ENCODE measurements at regions not wholly inside any gene's neighbourhood (a gene's known extent, or its start where the extent isn't known, plus 50 kb on each side); places are given as distances from the start of the nearest gene placed in this dataset.

DNA sequence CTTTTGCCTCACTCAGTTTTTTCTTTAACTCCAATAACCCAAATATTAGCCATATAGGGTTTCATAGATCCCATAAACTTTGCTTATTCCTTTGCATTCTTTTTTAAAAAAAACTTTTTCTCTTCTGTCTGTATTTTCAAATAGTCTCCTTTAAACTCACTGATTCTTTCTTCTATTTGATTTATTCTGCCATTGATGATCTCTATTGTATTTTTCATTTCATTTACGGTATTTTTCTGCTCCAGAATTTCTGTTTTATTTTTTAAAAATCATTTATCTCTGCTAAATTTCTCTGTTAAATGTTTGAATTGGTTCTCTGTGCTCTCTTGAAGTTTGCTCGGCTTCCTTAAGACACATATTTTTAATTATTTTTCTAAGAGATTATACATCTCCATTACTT is 573.3 kb upstream of the MAN1A1 start:
- no peak for DNase-seq (ENCODE audit: low spot score)
- no TSS peak for BruUV-seq (replicated peaks)
- H4K20me1 ChIP-seq (ENCODE audit: insufficient read depth, low read length) = no peaks in the 10 kb centered on the region
- intact Hi-C loops (cut with micrococcal nuclease; ENCODE audit: unreplicated experiment) = no loop called here
- TF ChIP-seq EZH2phosphoT487 (IDR thresholded peaks at IDR 0.05; ENCODE audit: borderline replicate concordance, low read depth, low read length) = no peak
- TF ChIP-seq, protein P1, sequence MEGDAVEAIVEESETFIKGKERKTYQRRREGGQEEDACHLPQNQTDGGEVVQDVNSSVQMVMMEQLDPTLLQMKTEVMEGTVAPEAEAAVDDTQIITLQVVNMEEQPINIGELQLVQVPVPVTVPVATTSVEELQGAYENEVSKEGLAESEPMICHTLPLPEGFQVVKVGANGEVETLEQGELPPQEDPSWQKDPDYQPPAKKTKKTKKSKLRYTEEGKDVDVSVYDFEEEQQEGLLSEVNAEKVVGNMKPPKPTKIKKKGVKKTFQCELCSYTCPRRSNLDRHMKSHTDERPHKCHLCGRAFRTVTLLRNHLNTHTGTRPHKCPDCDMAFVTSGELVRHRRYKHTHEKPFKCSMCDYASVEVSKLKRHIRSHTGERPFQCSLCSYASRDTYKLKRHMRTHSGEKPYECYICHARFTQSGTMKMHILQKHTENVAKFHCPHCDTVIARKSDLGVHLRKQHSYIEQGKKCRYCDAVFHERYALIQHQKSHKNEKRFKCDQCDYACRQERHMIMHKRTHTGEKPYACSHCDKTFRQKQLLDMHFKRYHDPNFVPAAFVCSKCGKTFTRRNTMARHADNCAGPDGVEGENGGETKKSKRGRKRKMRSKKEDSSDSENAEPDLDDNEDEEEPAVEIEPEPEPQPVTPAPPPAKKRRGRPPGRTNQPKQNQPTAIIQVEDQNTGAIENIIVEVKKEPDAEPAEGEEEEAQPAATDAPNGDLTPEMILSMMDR (conservative IDR thresholded peaks at IDR 0.05; ENCODE audit: low read length) = no peak
- POLR2A ChIA-PET = no interaction called here
- H3K36me3 ChIP-seq (ENCODE audit: insufficient read depth, low read length) = no peaks in the 10 kb centered on the region
- H3K9me3 ChIP-seq (ENCODE audit: low read length) = peaks cover 17% of the 10 kb centered on the region; the same call in 1 of the 2 replicates
- no peak overlapping the region for H2AFZ ChIP-seq (ENCODE audit: low read length)
- no peak overlapping the region for H3K4me3 ChIP-seq (ENCODE audit: low read depth, low read length, poor library complexity, severe bottlenecking)
- H3K4me1 ChIP-seq (ENCODE audit: insufficient read depth, low read length, poor library complexity, severe bottlenecking) = no peaks in the 10 kb centered on the region
- CTCF ChIA-PET (ENCODE audit: unreplicated experiment) = no interaction called here
- no peak overlapping the region for H3K27ac ChIP-seq (ENCODE audit: low read depth, low read length, poor library complexity, severe bottlenecking)
- H3K4me2 ChIP-seq (ENCODE audit: low read length) = no peak overlapping the region
- no peaks in the 10 kb centered on the region for H3K9me2 ChIP-seq (ENCODE audit: insufficient read depth, low read length)
- H3K79me2 ChIP-seq (ENCODE audit: insufficient read depth, low read depth, low read length) = no peaks in the 10 kb centered on the region

DNA sequence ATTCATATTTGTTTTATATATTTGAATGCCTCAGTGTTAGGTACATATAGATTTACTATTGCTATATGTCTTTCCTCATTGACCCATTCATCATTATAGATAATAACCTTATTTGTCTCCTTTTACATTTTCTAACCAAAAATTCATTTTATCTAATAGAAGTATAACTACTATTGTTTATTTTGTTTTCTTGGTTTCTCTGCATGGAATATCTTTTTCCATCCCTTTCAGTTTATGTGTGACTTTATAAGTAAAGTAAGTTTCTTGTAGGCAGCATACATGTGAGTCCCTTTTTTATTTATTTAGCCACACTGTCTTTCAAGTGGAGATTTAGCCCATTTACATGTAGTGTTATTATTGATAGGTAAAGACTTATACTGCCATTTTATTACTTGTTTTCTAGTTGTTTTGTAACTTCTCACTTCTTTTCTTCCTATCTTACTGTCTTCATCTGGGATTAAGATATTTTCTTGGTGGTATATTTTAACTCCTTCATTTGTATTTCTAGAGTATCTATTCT is 572.0 kb upstream of the MAN1A1 start:
- CTCF ChIA-PET (ENCODE audit: unreplicated experiment) = no interaction called here
- H3K9me2 ChIP-seq (ENCODE audit: insufficient read depth, low read length) = no peaks in the 10 kb centered on the region
- TF ChIP-seq, protein P1 (conservative IDR thresholded peaks at IDR 0.05; ENCODE audit: low read length) = no peak
- no peak for TF ChIP-seq EZH2phosphoT487 (IDR thresholded peaks at IDR 0.05; ENCODE audit: borderline replicate concordance, low read depth, low read length)
- H3K79me2 ChIP-seq (ENCODE audit: insufficient read depth, low read depth, low read length) = no peaks in the 10 kb centered on the region
- H4K20me1 ChIP-seq (ENCODE audit: insufficient read depth, low read length) = no peaks in the 10 kb centered on the region
- H3K36me3 ChIP-seq (ENCODE audit: insufficient read depth, low read length) = no peaks in the 10 kb centered on the region
- no peak overlapping the region for H2AFZ ChIP-seq (ENCODE audit: low read length)
- BruUV-seq (replicated peaks) = no TSS peak
- no peak overlapping the region for H3K27ac ChIP-seq (ENCODE audit: low read depth, low read length, poor library complexity, severe bottlenecking)
- no peak overlapping the region for H3K4me2 ChIP-seq (ENCODE audit: low read length)
- no peak overlapping the region for H3K4me3 ChIP-seq (ENCODE audit: low read depth, low read length, poor library complexity, severe bottlenecking)
- H3K9me3 ChIP-seq (ENCODE audit: low read length) = peaks cover 17% of the 10 kb centered on the region; the same call in 1 of the 2 replicates
- intact Hi-C loops (cut with micrococcal nuclease; ENCODE audit: unreplicated experiment) = no loop called here
- H3K4me1 ChIP-seq (ENCODE audit: insufficient read depth, low read length, poor library complexity, severe bottlenecking) = no peaks in the 10 kb centered on the region
- DNase-seq (ENCODE audit: low spot score) = no peak
- POLR2A ChIA-PET = no interaction called here

DNA sequence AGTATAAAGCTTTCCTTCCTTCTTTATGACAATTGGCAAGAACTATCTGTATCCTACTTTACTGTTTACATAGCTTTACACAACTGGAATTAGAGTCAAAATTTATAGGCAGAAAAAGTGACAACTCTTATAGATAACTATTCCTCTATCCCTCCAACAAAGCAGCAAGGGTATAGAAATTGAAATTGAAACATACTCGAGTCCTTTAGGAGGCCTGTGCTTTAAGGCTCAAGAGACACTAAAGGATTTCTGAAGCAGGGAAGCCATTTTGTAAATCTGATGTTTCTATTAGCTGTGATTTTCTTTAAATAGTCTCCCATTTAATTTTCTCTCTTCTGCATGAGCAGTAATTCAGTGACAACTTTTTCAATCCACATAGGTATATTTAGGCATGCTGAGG is 567.6 kb upstream of the MAN1A1 start:
- no TSS peak for BruUV-seq (replicated peaks)

More for the DNA sequence above, 567.6 kb upstream of the MAN1A1 start:
- intact Hi-C loops (cut with micrococcal nuclease; ENCODE audit: unreplicated experiment) = no loop called here
- Histone ChIP-seq H3K4me1 (ENCODE audit: insufficient read depth, low read length, poor library complexity, severe bottlenecking) (no peaks in the 10 kb centered on the region), H3K36me3 (ENCODE audit: insufficient read depth, low read length) (no peaks in the 10 kb centered on the region), H3K4me2 (ENCODE audit: low read length) (no peak overlapping the region), H4K20me1 (ENCODE audit: insufficient read depth, low read length) (no peaks in the 10 kb centered on the region), H3K9me3 (ENCODE audit: low read length) (peaks cover 9% of the 10 kb centered on the region; the same call in 1 of the 2 replicates), H3K27ac (ENCODE audit: low read depth, low read length, poor library complexity, severe bottlenecking) (no peak overlapping the region), H3K9me2 (ENCODE audit: insufficient read depth, low read length) (no peaks in the 10 kb centered on the region), H2AFZ (ENCODE audit: low read length) (no peak overlapping the region), H3K4me3 (ENCODE audit: low read depth, low read length, poor library complexity, severe bottlenecking) (no peak overlapping the region), H3K79me2 (ENCODE audit: insufficient read depth, low read depth, low read length) (no peaks in the 10 kb centered on the region)
- ChIA-PET POLR2A (interaction anchor here (0.6 to 0.7 kb wide), 3 partner anchors 13 to 784 kb away, joined by 3 to 4 read pairs (median 3); no protein-coding TSS in a partner anchor), CTCF (ENCODE audit: unreplicated experiment) (no interaction called here)
- no peak for TF ChIP-seq EZH2phosphoT487 (IDR thresholded peaks at IDR 0.05; ENCODE audit: borderline replicate concordance, low read depth, low read length)
- TF ChIP-seq, protein P1 (conservative IDR thresholded peaks at IDR 0.05; ENCODE audit: low read length) = no peak
- no peak for DNase-seq (ENCODE audit: low spot score)
